Caco-2 (cell line): ENCODE measurements at regions not wholly inside any gene's neighbourhood (a gene's known extent, or its start where the extent isn't known, plus 50 kb on each side); places are given as distances from the start of the nearest gene placed in this dataset.
A peak's percentile ranks its signal among the peaks of the same experiment; 100 is the strongest.

Experiments used
- BruUV-seq: library from RNA; stranded (reverse); fragments of 400-500 nt; replicated peaks from 2 replicates; lab custom pipeline; 2021; lab: Mats Ljungman, UMichigan
- CTCF ChIA-PET: fragments of 300-600 bp; sonication (Branson Sonifier 250); formaldehyde crosslinking; loops from one replicate; lab custom pipeline; 2022; ENCODE audit warnings: antibody characterized with exemption; lab: Charles Lee
- POLR2A ChIA-PET: fragments of 300-600 bp; sonication (Branson Sonifier 250); formaldehyde crosslinking; loops from one replicate; lab custom pipeline; 2022; ENCODE audit warnings: antibody characterized with exemption; lab: Charles Lee
- DNase-seq, 2 experiments: peaks; one replicate each; pipeline versions ENCODE4 v3.0.0 to v3.0.0-alpha.2; 2020 to 2022
- H3K27me3 ChIP-seq: replicated peaks from 2 replicates; pipeline ENCODE4 v1.6.0; 2011; ENCODE audit warnings: low read length; ENCODE audit not compliant: control insufficient read depth, insufficient read depth
- H3K36me3 ChIP-seq: 2 replicates; pipeline ENCODE4 v1.5.1; 2011; ENCODE audit warnings: low read length; ENCODE audit not compliant: control insufficient read depth, insufficient read depth
- H3K4me1 ChIP-seq: fragments of 250-450 bp; sonication (Bioruptor Pico); 2 replicates; pipeline ENCODE4 v1.5.1; 2020; ENCODE audit warnings: mild to moderate bottlenecking
- H3K4me3 ChIP-seq: 2 replicates; pipeline ENCODE4 v1.5.1; 2011; ENCODE audit warnings: low read depth, mild to moderate bottlenecking, control low read depth, low read length
- H3K9me3 ChIP-seq: fragments of 250-450 bp; sonication (Bioruptor Pico); 2 replicates; pipeline ENCODE4 v1.5.1; 2020; ENCODE audit warnings: mild to moderate bottlenecking, moderate library complexity
- H3K27ac Mint-ChIP-seq: one replicate; pipeline ENCODE4 v1.8.0; 2022; ENCODE audit warnings: mixed read lengths; ENCODE audit not compliant: unreplicated experiment
- H3K27me3 Mint-ChIP-seq: one replicate; pipeline ENCODE4 v1.8.0; 2022; ENCODE audit warnings: mixed read lengths; ENCODE audit not compliant: insufficient read depth, unreplicated experiment
- H3K36me3 Mint-ChIP-seq: one replicate; pipeline ENCODE4 v1.8.0; 2022; ENCODE audit warnings: mild to moderate bottlenecking, mixed read lengths; ENCODE audit not compliant: insufficient read depth, unreplicated experiment
- H3K4me1 Mint-ChIP-seq: one replicate; pipeline ENCODE4 v1.8.0; 2022; ENCODE audit warnings: low read depth, mixed read lengths; ENCODE audit not compliant: unreplicated experiment
- H3K4me3 Mint-ChIP-seq: one replicate; pipeline ENCODE4 v1.8.0; 2022; ENCODE audit warnings: mild to moderate bottlenecking, moderate library complexity, mixed read lengths; ENCODE audit not compliant: unreplicated experiment
- H3K9me3 Mint-ChIP-seq: one replicate; pipeline ENCODE4 v1.8.0; 2022; ENCODE audit warnings: mixed read lengths; ENCODE audit not compliant: unreplicated experiment
- intact Hi-C: fragments of 100-400 bp; cut with micrococcal nuclease; formaldehyde crosslinking; loops from one replicate; pipeline ENCODE4 v1.10.0; 2022; ENCODE audit not compliant: unreplicated experiment
- TF ChIP-seq, protein P1 (sequence below), 2 experiments: fragments of 200-600 bp in 1 of 2; IDR thresholded peaks; 1 replicate in 1 of 2; 2 replicates in 1 of 2; pipeline versions ENCODE4 v1.5.1 to v1.8.0; 2011 to 2022; ENCODE audit warnings: antibody characterized with exemption in 1 of 2, control low read depth in 1 of 2, inconsistent platforms in 1 of 2, low read depth in 1 of 2, low read length in 1 of 2, mild to moderate bottlenecking in 1 of 2, moderate library complexity in 1 of 2; ENCODE audit not compliant: insufficient read depth in 1 of 2, severe bottlenecking in 1 of 2, unreplicated experiment in 1 of 2

DNA sequence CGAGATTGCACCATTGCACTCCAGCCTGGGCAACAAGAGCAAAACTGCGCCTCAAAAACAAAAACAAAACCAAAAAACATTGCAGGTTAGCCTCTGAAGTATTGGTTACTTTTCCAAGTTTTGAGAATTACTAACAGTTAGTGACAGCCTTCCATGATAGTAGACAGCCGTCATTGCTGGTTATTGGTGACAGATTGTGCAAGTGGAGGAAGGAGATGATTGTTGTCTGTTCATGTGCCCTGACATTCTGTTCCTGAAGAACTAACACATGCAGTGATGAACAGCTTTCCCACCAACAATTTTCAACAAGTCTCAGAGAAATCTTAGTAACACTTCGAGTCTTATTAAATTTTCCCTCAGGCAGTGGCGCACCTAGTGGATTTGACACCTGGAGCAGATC is 89.3 kb upstream of the NAP1L1 start:
- Histone ChIP-seq H3K4me3 (no peak overlapping the region), H3K9me3 (no peaks in the 10 kb centered on the region), H3K36me3 (no peaks in the 10 kb centered on the region), H3K4me1 (peaks cover 6% of the 10 kb centered on the region), H3K27me3 (no peaks in the 10 kb centered on the region)
- no TSS peak for BruUV-seq
- no peaks in the 10 kb centered on the region for H3K27me3 Mint-ChIP-seq
- no peak overlapping the region for H3K27ac Mint-ChIP-seq
- H3K4me3 Mint-ChIP-seq, result no peak overlapping the region
- POLR2A ChIA-PET, result no interaction called here
- no peaks in the 10 kb centered on the region for H3K9me3 Mint-ChIP-seq
- CTCF ChIA-PET, result no interaction called here
- no peak for DNase-seq
- H3K36me3 Mint-ChIP-seq, result no peaks in the 10 kb centered on the region
- intact Hi-C loops, result no loop called here
- TF ChIP-seq, protein P1, sequence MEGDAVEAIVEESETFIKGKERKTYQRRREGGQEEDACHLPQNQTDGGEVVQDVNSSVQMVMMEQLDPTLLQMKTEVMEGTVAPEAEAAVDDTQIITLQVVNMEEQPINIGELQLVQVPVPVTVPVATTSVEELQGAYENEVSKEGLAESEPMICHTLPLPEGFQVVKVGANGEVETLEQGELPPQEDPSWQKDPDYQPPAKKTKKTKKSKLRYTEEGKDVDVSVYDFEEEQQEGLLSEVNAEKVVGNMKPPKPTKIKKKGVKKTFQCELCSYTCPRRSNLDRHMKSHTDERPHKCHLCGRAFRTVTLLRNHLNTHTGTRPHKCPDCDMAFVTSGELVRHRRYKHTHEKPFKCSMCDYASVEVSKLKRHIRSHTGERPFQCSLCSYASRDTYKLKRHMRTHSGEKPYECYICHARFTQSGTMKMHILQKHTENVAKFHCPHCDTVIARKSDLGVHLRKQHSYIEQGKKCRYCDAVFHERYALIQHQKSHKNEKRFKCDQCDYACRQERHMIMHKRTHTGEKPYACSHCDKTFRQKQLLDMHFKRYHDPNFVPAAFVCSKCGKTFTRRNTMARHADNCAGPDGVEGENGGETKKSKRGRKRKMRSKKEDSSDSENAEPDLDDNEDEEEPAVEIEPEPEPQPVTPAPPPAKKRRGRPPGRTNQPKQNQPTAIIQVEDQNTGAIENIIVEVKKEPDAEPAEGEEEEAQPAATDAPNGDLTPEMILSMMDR (IDR thresholded peaks at IDR 0.05; ENCODE audit: insufficient read depth in 1 of 2, low read depth in 1 of 2, low read length in 1 of 2, severe bottlenecking in 1 of 2, unreplicated experiment in 1 of 2), result no peak
- H3K4me1 Mint-ChIP-seq, result peaks cover 5% of the 10 kb centered on the region

DNA sequence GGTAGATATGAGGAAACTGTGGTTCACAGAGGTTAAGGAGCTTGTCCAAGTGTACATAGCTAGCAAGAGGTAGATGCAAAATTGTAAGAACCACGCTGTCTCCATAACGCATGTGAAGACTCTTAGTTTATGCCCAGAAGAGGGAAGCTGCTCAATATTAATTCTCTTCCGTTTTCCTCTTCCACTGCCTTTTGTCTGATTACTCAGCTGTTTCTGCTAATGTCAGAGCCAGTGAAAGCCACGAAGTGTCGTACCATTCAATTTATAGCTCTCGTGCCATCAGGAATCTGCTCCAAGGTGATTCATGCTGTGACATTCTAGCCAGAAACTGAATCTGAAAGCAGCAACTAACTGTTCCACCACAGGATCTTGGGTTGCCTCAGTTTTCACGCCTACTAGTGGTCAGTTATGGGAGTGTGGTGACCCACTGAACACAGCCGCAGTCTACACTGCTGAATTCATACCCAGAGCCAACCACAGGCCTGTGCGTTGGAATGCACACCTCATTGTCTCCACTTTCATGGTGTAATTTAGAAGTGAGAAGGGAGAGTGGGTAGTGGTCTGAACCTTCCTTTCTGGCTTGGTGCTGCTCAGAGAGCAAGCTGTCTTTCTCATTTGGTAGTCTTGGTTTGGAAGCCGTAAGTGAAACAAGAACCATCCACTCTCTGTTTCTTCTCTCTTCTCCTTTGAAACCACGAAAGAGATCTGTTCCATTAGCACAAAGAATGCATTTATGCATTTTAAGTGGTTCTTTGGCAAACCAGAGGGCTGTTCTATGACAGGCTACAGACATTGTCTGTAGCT is 74.2 kb upstream of the NAP1L1 start:
- Histone ChIP-seq H3K36me3 (no peaks in the 10 kb centered on the region), H3K27me3 (no peaks in the 10 kb centered on the region), H3K4me1 (no peaks in the 10 kb centered on the region), H3K4me3 (no peak overlapping the region), H3K9me3 (no peaks in the 10 kb centered on the region)
- ChIA-PET CTCF (no interaction called here), POLR2A (no interaction called here)
- Mint-ChIP-seq H3K9me3 (no peaks in the 10 kb centered on the region), H3K27ac (no peak overlapping the region), H3K4me3 (no peak overlapping the region), H3K27me3 (no peaks in the 10 kb centered on the region), H3K36me3 (no peaks in the 10 kb centered on the region), H3K4me1 (peaks cover 8% of the 10 kb centered on the region)
- peak; percentile 44 to 61 for DNase-seq
- BruUV-seq, result no TSS peak
- TF ChIP-seq, protein P1 (IDR thresholded peaks at IDR 0.05; ENCODE audit: insufficient read depth in 1 of 2, low read depth in 1 of 2, low read length in 1 of 2, severe bottlenecking in 1 of 2, unreplicated experiment in 1 of 2), result peak; percentile 66 to 67
- intact Hi-C loops, result loop anchor here (2.0 to 5.0 kb wide), 3 partner anchors 76 to 296 kb away; partner anchors contain the start of gene NAP1L1

GRCh38 chr12:76156726-76157125 is 72.2 kb upstream of the NAP1L1 start:
- CTCF ChIA-PET, result no interaction called here
- Histone ChIP-seq H3K4me3 (no peak overlapping the region), H3K4me1 (no peaks in the 10 kb centered on the region), H3K36me3 (no peaks in the 10 kb centered on the region), H3K27me3 (no peaks in the 10 kb centered on the region), H3K9me3 (no peaks in the 10 kb centered on the region)
- no peak overlapping the region for H3K4me3 Mint-ChIP-seq
- peaks cover 8% of the 10 kb centered on the region for H3K4me1 Mint-ChIP-seq
- no TSS peak for BruUV-seq
- POLR2A ChIA-PET, result no interaction called here
- H3K27me3 Mint-ChIP-seq, result no peaks in the 10 kb centered on the region
- no peaks in the 10 kb centered on the region for H3K36me3 Mint-ChIP-seq
- no peak overlapping the region for H3K27ac Mint-ChIP-seq
- TF ChIP-seq, protein P1 (IDR thresholded peaks at IDR 0.05; ENCODE audit: insufficient read depth in 1 of 2, low read depth in 1 of 2, low read length in 1 of 2, severe bottlenecking in 1 of 2, unreplicated experiment in 1 of 2), result no peak
- no peak for DNase-seq
- intact Hi-C loops, result loop anchor here (5.0 kb wide), 1 partner anchor 74 kb away; the partner anchor contains the start of gene NAP1L1
- no peaks in the 10 kb centered on the region for H3K9me3 Mint-ChIP-seq
